ENCODE measurements at regions not wholly inside any gene's neighbourhood (a gene's known extent, or its start where the extent isn't known, plus 50 kb on each side); places are given as distances from the start of the nearest gene placed in this dataset.

- TF ChIP-seq CTCF (IDR thresholded peaks at IDR 0.05; ENCODE audit: low read depth, low read length) (no peak), EZH2phosphoT487 (IDR thresholded peaks at IDR 0.05; ENCODE audit: low read depth) (no peak)
Observed at GRCh38 chr15:95616306-95616705, 714.2 kb upstream of the NR2F2 start.

Data from OCI-LY3 (cell line).